T-cell (primary cell): ENCODE measurements at regions not wholly inside any gene's neighbourhood (a gene's known extent, or its start where the extent isn't known, plus 50 kb on each side); places are given as distances from the start of the nearest gene placed in this dataset.

Experiments
- ATAC-seq, 4 experiments: fragments of 200-7000 bp in 3 of 4; fragments of 150-1000 bp in 1 of 4; cut with Tn5 transposase; replicated peaks in 1 of 4; 1 replicate in 3 of 4; 2 replicates in 1 of 4; pipeline ENCODE4 v1.10.0; 2021; ENCODE audit warnings: moderate library complexity in 3 of 4, mild to moderate bottlenecking in 2 of 4, moderate number of reproducible peaks in 1 of 4
- CTCF ChIA-PET, 2 donors: fragments of 300-600 bp; sonication (Branson Sonifier 250); formaldehyde crosslinking; loops; one replicate each; lab custom pipeline; 2022; ENCODE audit warnings: antibody characterized with exemption in 2 of 2; lab: Charles Lee
- POLR2A ChIA-PET, 2 donors: fragments of 300-600 bp; sonication (Branson Sonifier 250); formaldehyde crosslinking; loops; one replicate each; lab custom pipeline; 2022; ENCODE audit warnings: antibody characterized with exemption in 2 of 2; lab: Charles Lee
- DNase-seq, 35 experiments: peaks; one replicate each; pipeline versions ENCODE4 v3.0.0 to v3.0.0-alpha.2; 2013 to 2023
- H3K27ac ChIP-seq: one replicate; pipeline ENCODE4 v1.5.1; 2013; ENCODE audit warnings: low read length
- H3K27me3 ChIP-seq, 2 experiments: replicated peaks in 1 of 2; 1 replicate in 1 of 2; 2 replicates in 1 of 2; pipeline versions ENCODE4 v1.6.1 to v1.7.0; 2013; ENCODE audit warnings: low read length in 1 of 2, mixed read lengths in 1 of 2; ENCODE audit not compliant: control insufficient read depth in 2 of 2, insufficient read depth in 2 of 2; ENCODE audit errors: extremely low read depth in 1 of 2
- H3K36me3 ChIP-seq, 2 donors: 1 replicate in 1 of 2; 2 replicates in 1 of 2; pipeline versions ENCODE4 v1.6.1 to v1.7.0; 2013; ENCODE audit warnings: low read length in 1 of 2; ENCODE audit not compliant: control insufficient read depth in 2 of 2, insufficient read depth in 1 of 2; ENCODE audit errors: extremely low read depth in 1 of 2
- H3K4me1 ChIP-seq, 2 experiments: 1 replicate in 1 of 2; 2 replicates in 1 of 2; pipeline versions ENCODE4 v1.6.1 to v1.7.0; 2013; ENCODE audit warnings: low read length in 2 of 2, mixed read lengths in 1 of 2; ENCODE audit not compliant: insufficient read depth in 2 of 2, control insufficient read depth in 1 of 2; ENCODE audit errors: extremely low read depth in 1 of 2
- H3K4me3 ChIP-seq, 2 donors: 1 replicate in 1 of 2; 2 replicates in 1 of 2; pipeline versions ENCODE4 v1.5.1 to v1.7.0; 2013; ENCODE audit warnings: mild to moderate bottlenecking in 2 of 2, low read length in 1 of 2, moderate library complexity in 1 of 2; ENCODE audit not compliant: control insufficient read depth in 1 of 2; ENCODE audit errors: extremely low read depth in 1 of 2
- H3K9me3 ChIP-seq: 2 replicates; pipeline ENCODE4 v1.7.0; 2013
- H3K27ac Mint-ChIP-seq, 2 donors: one replicate each; pipeline ENCODE4 v1.8.0; 2020 to 2021; ENCODE audit warnings: mild to moderate bottlenecking in 2 of 2, mixed read lengths in 2 of 2
- H3K27me3 Mint-ChIP-seq, 2 donors: one replicate each; pipeline ENCODE4 v1.8.0; 2021 to 2022; ENCODE audit warnings: mixed read lengths in 2 of 2
- H3K36me3 Mint-ChIP-seq: one replicate; pipeline ENCODE4 v1.8.0; 2021; ENCODE audit warnings: mixed read lengths
- H3K4me1 Mint-ChIP-seq, 3 donors: one replicate each; pipeline ENCODE4 v1.8.0; 2020 to 2022; ENCODE audit warnings: mixed read lengths in 3 of 3, mild to moderate bottlenecking in 1 of 3
- H3K4me3 Mint-ChIP-seq, 3 donors: one replicate each; pipeline ENCODE4 v1.8.0; 2020 to 2022; ENCODE audit warnings: mild to moderate bottlenecking in 3 of 3, mixed read lengths in 3 of 3, moderate library complexity in 3 of 3
- H3K9me3 Mint-ChIP-seq, 3 donors: one replicate each; pipeline ENCODE4 v1.8.0; 2020 to 2022; ENCODE audit warnings: mixed read lengths in 3 of 3
- WGBS: methylation state at CpG from one replicate; pipeline ENCODE4 v1.1.5; 2013; ENCODE audit warnings: missing lambda C conversion rate; ENCODE audit not compliant: insufficient coverage; 5-methylcytosine and 5-hydroxymethylcytosine counted together

DNA sequence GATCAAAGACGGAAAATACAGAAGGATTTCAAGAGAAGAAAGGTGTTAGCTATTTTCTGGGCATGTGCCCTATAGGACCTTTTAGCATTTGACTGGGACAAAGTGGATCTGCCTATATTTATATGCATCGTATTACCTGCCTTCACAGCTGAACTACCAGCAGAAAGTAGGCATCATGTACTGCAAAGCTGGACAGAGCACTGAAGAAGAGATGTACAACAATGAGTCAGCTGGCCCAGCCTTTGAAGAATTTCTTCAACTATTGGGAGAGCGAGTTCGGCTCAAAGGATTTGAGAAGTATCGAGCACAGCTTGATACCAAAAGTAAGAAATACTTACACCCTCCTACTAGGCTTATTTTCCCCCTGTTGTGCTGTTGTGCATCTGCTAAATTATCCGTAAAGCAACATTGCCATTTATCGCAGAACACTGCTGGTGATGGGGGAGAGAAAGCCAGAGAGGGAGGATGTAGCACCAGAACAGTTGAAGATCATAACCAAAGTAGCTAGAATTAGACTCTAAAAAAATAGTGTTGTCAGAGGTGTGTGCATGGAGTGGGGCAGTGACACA lies 282.0 kb upstream of the RGS6 start:
- WGBS, result 100% methylated on average over 2 of the region's 7 CpGs
- no peak for ATAC-seq
- H3K36me3 Mint-ChIP-seq, result peaks cover 83% of the 10 kb centered on the region

DNA sequence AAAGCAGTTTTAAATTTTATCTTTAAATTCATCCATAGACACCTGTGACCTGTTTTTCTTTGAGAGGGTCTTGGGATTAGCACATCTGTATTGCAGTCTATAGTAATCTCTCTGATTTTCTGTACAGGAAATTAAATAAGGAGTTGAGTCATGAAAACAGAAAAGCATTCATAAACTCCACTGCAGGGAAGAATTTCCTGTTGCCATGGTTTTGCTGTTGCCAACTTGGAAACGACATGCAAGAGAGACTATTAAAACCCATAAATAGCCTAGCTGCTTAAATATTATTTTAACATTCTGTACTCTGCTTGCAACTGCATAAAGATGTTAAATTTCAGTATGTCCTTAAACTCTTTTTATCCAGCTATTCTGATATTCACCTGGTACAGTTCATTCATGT lies 281.0 kb upstream of the RGS6 start:
- H3K9me3 Mint-ChIP-seq, result peaks cover 5 to 17% (median 15%) of the 10 kb centered on the region in 3 donors
- H3K27me3 ChIP-seq, result no peaks in the 10 kb centered on the region
- no peak overlapping the region for H3K27ac Mint-ChIP-seq
- H3K4me3 Mint-ChIP-seq, result no peak overlapping the region
- POLR2A ChIA-PET, result interaction anchor here in 1 of 2 donors (0.6 kb wide), 1 partner anchor 26 kb away, joined by 4 read pairs; no protein-coding TSS in a partner anchor
- 60% methylated on average over 1 of the region's 1 CpG for WGBS
- CTCF ChIA-PET, result no interaction called here
- DNase-seq (no peak), ATAC-seq (no peak)
- peaks cover 86% of the 10 kb centered on the region for H3K36me3 Mint-ChIP-seq
- no peaks in the 10 kb centered on the region for H3K27me3 Mint-ChIP-seq
- H3K4me3 ChIP-seq, result no peak overlapping the region
- no peak overlapping the region for H3K27ac ChIP-seq
- no peaks in the 10 kb centered on the region for H3K9me3 ChIP-seq
- no peaks in the 10 kb centered on the region for H3K4me1 Mint-ChIP-seq
- peaks cover 0 to 20% of the 10 kb centered on the region in 2 donors for H3K36me3 ChIP-seq
- H3K4me1 ChIP-seq, result no peaks in the 10 kb centered on the region

More for the DNA sequence above, 282.0 kb upstream of the RGS6 start:
- ChIA-PET POLR2A (no interaction called here), CTCF (no interaction called here)
- no peak overlapping the region for H3K4me3 Mint-ChIP-seq
- H3K36me3 ChIP-seq, result peaks cover 0 to 20% of the 10 kb centered on the region in 2 donors
- no peak for DNase-seq
- H3K27me3 Mint-ChIP-seq, result no peaks in the 10 kb centered on the region
- peaks cover 5 to 17% (median 15%) of the 10 kb centered on the region in 3 donors for H3K9me3 Mint-ChIP-seq
- H3K27ac ChIP-seq, result no peak overlapping the region
- no peaks in the 10 kb centered on the region for H3K27me3 ChIP-seq
- no peaks in the 10 kb centered on the region for H3K4me1 ChIP-seq
- H3K9me3 ChIP-seq, result no peaks in the 10 kb centered on the region
- H3K4me3 ChIP-seq, result no peak overlapping the region
- no peak overlapping the region for H3K27ac Mint-ChIP-seq
- H3K4me1 Mint-ChIP-seq, result no peaks in the 10 kb centered on the region

DNA sequence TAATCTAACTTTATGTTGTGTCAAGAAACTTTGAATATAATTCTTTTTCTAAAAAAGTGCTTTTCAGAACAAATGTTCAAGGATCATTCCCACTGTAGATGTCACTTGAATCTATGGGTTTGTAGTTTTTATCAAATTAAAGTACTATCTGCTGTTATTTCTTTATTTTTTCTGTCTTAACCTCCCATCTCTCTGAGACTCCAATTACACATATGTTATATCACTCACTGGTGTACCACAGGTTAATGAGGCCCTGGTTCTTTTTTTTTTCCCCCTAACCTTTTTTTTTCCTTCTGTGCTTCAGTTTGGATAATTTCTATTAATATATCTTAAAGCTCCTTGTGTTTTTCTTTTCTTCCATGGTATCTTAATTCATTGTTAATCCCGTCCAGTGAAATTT lies 279.9 kb upstream of the RGS6 start:
- Histone ChIP-seq H3K9me3 (no peaks in the 10 kb centered on the region), H3K27ac (no peak overlapping the region), H3K27me3 (no peaks in the 10 kb centered on the region), H3K36me3 (peaks cover 0 to 20% of the 10 kb centered on the region in 2 donors), H3K4me1 (no peaks in the 10 kb centered on the region), H3K4me3 (no peak overlapping the region)
- CTCF ChIA-PET, result no interaction called here
- ATAC-seq (no peak), DNase-seq (no peak)
- H3K27ac Mint-ChIP-seq, result no peak overlapping the region
- POLR2A ChIA-PET, result interaction anchor here in 1 of 2 donors (0.6 kb wide), 1 partner anchor 223 kb away, joined by 4 read pairs; no protein-coding TSS in a partner anchor
- no peaks in the 10 kb centered on the region for H3K27me3 Mint-ChIP-seq
- no peak overlapping the region for H3K4me3 Mint-ChIP-seq
- peaks cover 78% of the 10 kb centered on the region for H3K36me3 Mint-ChIP-seq
- peaks cover 5 to 17% (median 15%) of the 10 kb centered on the region in 3 donors for H3K9me3 Mint-ChIP-seq
- no peaks in the 10 kb centered on the region for H3K4me1 Mint-ChIP-seq
- no CpG with 5 or more reads among the region's 1 CpG for WGBS

DNA sequence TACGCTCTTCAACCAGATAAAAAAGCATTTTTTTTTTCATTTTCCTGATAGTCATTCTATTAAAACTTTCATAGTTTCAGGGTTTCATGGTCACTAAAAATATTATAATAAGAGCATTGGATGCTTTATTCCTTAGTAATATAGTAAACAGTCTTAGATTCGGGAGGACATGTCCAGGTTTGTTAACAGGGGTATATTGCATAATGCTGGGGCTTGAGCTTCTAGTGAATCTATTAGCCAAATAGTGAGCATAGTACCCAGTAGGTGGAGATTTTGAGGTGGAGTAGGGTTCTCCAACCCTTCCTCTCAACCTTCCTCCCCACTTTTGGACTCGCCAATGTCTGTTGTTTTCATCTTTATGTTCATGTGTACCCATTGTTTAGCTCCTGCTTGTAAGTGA lies 277.4 kb upstream of the RGS6 start:
- Histone ChIP-seq H3K27me3 (no peaks in the 10 kb centered on the region), H3K27ac (no peak overlapping the region), H3K9me3 (no peaks in the 10 kb centered on the region), H3K36me3 (peaks cover 0 to 20% of the 10 kb centered on the region in 2 donors), H3K4me3 (no peak overlapping the region), H3K4me1 (peaks cover 0 to 6% of the 10 kb centered on the region in 2 experiments)
- ATAC-seq (no peak), DNase-seq (no peak)
- no peak overlapping the region for H3K4me3 Mint-ChIP-seq
- peaks cover 5 to 17% (median 15%) of the 10 kb centered on the region in 3 donors for H3K9me3 Mint-ChIP-seq
- H3K36me3 Mint-ChIP-seq, result peaks cover 74% of the 10 kb centered on the region
- no peaks in the 10 kb centered on the region for H3K27me3 Mint-ChIP-seq
- ChIA-PET POLR2A (no interaction called here), CTCF (no interaction called here)
- no peak overlapping the region for H3K27ac Mint-ChIP-seq
- no CpG with 5 or more reads among the region's 3 CpGs for WGBS
- H3K4me1 Mint-ChIP-seq, result peaks cover 0 to 14% (median 10%) of the 10 kb centered on the region in 3 donors

DNA sequence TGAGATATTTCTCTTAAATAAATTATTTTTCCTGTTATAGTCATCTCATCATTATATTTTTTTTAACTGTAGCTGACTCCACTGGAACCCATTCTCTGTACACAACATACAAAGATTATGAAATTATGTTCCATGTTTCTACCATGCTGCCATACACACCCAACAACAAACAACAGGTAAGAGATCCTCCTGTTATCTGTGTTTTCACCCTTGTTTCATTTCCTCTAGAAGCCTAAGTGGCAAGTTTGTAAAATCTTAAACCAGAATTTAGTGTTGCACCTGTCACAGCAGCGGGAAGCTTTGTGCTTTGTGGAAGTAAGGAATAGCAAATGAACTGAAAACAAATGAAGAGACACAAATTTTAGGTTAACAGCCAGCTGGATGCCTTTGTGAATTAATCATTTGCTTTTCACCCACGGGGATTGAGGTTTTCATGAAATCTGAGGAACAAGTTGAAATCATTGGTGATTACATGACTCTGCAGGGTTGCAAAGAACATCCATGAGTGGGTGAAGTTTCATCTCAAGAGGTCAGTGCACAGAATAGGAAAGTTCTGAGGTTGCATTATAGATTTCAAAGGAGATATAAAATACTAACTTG lies 273.9 kb upstream of the RGS6 start:
- Mint-ChIP-seq H3K4me1 (peaks cover 0 to 14% (median 10%) of the 10 kb centered on the region in 3 donors), H3K4me3 (no peak overlapping the region), H3K36me3 (peaks cover 66% of the 10 kb centered on the region), H3K9me3 (no peaks in the 10 kb centered on the region), H3K27ac (peak overlapping the region; percentile 1 to 22), H3K27me3 (no peaks in the 10 kb centered on the region)
- WGBS, result 82% methylated on average over 2 of the region's 2 CpGs
- H3K36me3 ChIP-seq, result peaks cover 0 to 17% of the 10 kb centered on the region in 2 donors
- DNase-seq, result no peak
- ChIA-PET POLR2A (no interaction called here), CTCF (no interaction called here)
- H3K4me1 ChIP-seq, result peaks cover 0 to 6% of the 10 kb centered on the region in 2 experiments
- H3K4me3 ChIP-seq, result no peak overlapping the region
- H3K27ac ChIP-seq, result no peak overlapping the region
- no peaks in the 10 kb centered on the region for H3K9me3 ChIP-seq
- no peaks in the 10 kb centered on the region for H3K27me3 ChIP-seq
- no peak for ATAC-seq

DNA sequence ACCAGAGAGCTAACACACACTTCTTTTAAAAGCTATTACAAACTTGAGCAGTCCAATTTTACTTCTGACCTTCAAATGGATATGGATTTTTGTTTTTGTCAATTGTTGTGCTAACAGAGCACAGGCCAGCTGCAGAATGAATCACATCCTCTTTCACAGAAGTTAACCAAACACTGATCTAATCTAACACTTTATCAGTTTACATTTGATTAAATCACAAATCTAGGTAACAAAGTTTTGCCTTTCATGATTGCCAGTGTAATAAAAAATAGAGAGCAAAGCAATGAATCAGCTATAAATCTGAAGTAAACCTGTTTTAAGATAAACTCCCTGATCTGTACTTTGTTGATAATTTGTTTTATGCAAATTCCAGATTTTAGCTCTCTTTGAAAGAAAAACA lies 273.1 kb upstream of the RGS6 start:
- H3K36me3 ChIP-seq, result peaks cover 0 to 13% of the 10 kb centered on the region in 2 donors
- Mint-ChIP-seq H3K4me1 (peaks cover 0 to 14% (median 10%) of the 10 kb centered on the region in 3 donors), H3K36me3 (peaks cover 64% of the 10 kb centered on the region), H3K9me3 (no peaks in the 10 kb centered on the region), H3K27me3 (no peaks in the 10 kb centered on the region), H3K27ac (peak overlapping the region in 1 of 2 donors; percentile 1), H3K4me3 (no peak overlapping the region)
- H3K4me1 ChIP-seq, result peaks cover 0 to 6% of the 10 kb centered on the region in 2 experiments
- no peak overlapping the region for H3K4me3 ChIP-seq
- ATAC-seq (peak in 1 of 4 experiments; percentile 27), DNase-seq (no peak)
- H3K27me3 ChIP-seq, result no peaks in the 10 kb centered on the region
- no peak overlapping the region for H3K27ac ChIP-seq
- ChIA-PET CTCF (no interaction called here), POLR2A (no interaction called here)
- no peaks in the 10 kb centered on the region for H3K9me3 ChIP-seq
